Peyer's patch (tissue), 4 donors: ENCODE measurements at regions not wholly inside any gene's neighbourhood (a gene's known extent, or its start where the extent isn't known, plus 50 kb on each side); places are given as distances from the start of the nearest gene placed in this dataset.

Source experiments
- POLR2A ChIP-seq, 2 donors: fragments of 450-650 bp; IDR thresholded peaks; one replicate each; pipeline ENCODE4 v1.5.1; 2017; ENCODE audit warnings: antibody characterized with exemption in 2 of 2, mild to moderate bottlenecking in 2 of 2, moderate library complexity in 2 of 2
- TF ChIP-seq, protein P1 (sequence below), 6 experiments: fragments of 450-650 bp in 4 of 6; fragments of 200-600 bp in 2 of 6; sonication (generic) in 1 of 6; IDR thresholded peaks; one replicate each; pipeline ENCODE4 v1.5.1; 2017 to 2019; ENCODE audit warnings: antibody characterized with exemption in 6 of 6, mild to moderate bottlenecking in 3 of 6, moderate library complexity in 1 of 6

DNA sequence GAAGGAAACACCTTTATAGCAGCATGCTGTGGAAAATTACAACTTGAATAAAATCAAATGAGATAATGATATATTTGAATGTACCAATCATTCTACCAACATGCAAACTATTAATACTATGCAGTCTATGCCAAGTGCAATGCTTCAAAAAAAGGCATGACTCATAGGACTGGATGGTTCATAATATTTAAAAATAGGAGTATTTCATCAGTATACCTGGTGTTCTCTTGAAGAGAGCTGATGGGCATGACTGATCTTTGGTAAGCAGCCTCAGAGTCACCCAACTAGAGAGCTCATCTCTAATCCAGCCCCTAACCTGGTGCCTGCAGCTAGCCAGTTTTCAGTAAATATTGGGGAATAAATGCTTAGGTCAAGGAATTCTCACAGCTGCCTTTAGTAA, 434.7 kb upstream of the ARRDC4 start:
- TF ChIP-seq, protein P1, sequence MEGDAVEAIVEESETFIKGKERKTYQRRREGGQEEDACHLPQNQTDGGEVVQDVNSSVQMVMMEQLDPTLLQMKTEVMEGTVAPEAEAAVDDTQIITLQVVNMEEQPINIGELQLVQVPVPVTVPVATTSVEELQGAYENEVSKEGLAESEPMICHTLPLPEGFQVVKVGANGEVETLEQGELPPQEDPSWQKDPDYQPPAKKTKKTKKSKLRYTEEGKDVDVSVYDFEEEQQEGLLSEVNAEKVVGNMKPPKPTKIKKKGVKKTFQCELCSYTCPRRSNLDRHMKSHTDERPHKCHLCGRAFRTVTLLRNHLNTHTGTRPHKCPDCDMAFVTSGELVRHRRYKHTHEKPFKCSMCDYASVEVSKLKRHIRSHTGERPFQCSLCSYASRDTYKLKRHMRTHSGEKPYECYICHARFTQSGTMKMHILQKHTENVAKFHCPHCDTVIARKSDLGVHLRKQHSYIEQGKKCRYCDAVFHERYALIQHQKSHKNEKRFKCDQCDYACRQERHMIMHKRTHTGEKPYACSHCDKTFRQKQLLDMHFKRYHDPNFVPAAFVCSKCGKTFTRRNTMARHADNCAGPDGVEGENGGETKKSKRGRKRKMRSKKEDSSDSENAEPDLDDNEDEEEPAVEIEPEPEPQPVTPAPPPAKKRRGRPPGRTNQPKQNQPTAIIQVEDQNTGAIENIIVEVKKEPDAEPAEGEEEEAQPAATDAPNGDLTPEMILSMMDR (IDR thresholded peaks at IDR 0.05): no peak
- TF ChIP-seq POLR2A (IDR thresholded peaks at IDR 0.05): no peak
